ENCODE measurements at regions not wholly inside any gene's neighbourhood (a gene's known extent, or its start where the extent isn't known, plus 50 kb on each side); places are given as distances from the start of the nearest gene placed in this dataset.

DNA sequence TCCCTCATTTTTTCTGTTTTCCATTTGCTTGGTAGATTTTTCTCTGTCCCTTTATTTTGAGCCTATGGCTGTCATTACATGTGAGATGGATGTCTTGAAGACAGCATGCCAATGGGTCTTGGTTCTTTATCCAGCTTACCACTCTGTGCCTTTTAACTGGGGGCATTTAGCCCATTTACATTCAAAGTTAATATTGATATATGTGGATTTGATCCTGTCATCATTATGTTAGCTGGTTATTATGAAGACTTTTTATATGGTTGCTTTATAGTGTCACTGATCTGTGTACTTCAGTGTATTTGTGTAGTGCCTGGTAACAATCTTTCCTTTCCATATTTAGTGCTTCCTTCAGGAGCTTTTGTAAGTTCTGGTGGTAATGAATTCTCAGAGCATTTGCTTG is 89.3 kb upstream of the UNC5B start:
- Histone ChIP-seq H3K27me3 (ENCODE audit: control insufficient read depth, insufficient read depth, low read length) (peaks cover 55% of the 10 kb centered on the region), H3K9ac (ENCODE audit: low read depth, low read length) (no peak overlapping the region), H3K4me1 (ENCODE audit: control insufficient read depth, insufficient read depth, low read length) (no peaks in the 10 kb centered on the region), H3K9me3 (replicated peaks; ENCODE audit: low read length) (no peaks in the 10 kb centered on the region), H3K4me3 (ENCODE audit: low read length) (no peak overlapping the region), H3K4me2 (ENCODE audit: low read length) (no peak overlapping the region), H3K36me3 (ENCODE audit: insufficient read depth, low read length) (no peaks in the 10 kb centered on the region)

- H3K4me2 ChIP-seq (ENCODE audit: low read length) = no peak overlapping the region
- H3K4me3 ChIP-seq (ENCODE audit: low read length) = no peak overlapping the region
- peaks cover 64% of the 10 kb centered on the region for H3K27me3 ChIP-seq (ENCODE audit: control insufficient read depth, insufficient read depth, low read length)
Measured at GRCh38 chr10:71124921-71125748, 87.2 kb upstream of the UNC5B start.

DNA sequence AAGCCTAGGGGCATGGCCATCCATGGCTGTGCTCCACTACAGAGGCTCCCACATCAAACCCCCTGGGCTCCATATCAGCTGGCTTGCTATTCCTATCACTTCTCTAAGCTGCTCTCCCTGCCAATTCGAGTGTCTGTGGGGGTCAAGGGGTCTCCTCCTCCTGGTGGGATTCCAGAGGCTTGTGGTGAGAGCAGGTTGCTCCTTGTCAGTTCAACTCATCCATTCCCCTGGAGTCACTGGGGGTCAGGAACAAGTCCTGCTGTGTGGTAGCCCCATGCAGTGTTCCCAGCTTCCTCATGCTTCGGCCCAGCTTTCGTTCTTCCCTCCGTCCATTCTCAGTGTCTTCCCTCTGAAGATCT is 86.6 kb upstream of the UNC5B start:
- no peaks in the 10 kb centered on the region for H3K36me3 ChIP-seq (ENCODE audit: insufficient read depth, low read length)
- H3K4me1 ChIP-seq (ENCODE audit: control insufficient read depth, insufficient read depth, low read length) = no peaks in the 10 kb centered on the region
- H3K9me3 ChIP-seq (replicated peaks; ENCODE audit: low read length) = no peaks in the 10 kb centered on the region
- H3K9ac ChIP-seq (ENCODE audit: low read depth, low read length) = no peak overlapping the region
- H3K4me3 ChIP-seq (ENCODE audit: low read length) = no peak overlapping the region
- no peak overlapping the region for H3K4me2 ChIP-seq (ENCODE audit: low read length)
- peaks cover 69% of the 10 kb centered on the region for H3K27me3 ChIP-seq (ENCODE audit: control insufficient read depth, insufficient read depth, low read length)

More at GRCh38 chr10:71124921-71125748, 87.2 kb upstream of the UNC5B start:
- no peaks in the 10 kb centered on the region for H3K9me3 ChIP-seq (replicated peaks; ENCODE audit: low read length)
- no peak overlapping the region for H3K9ac ChIP-seq (ENCODE audit: low read depth, low read length)
- H3K4me1 ChIP-seq (ENCODE audit: control insufficient read depth, insufficient read depth, low read length) = no peaks in the 10 kb centered on the region
- no peaks in the 10 kb centered on the region for H3K36me3 ChIP-seq (ENCODE audit: insufficient read depth, low read length)

DNA sequence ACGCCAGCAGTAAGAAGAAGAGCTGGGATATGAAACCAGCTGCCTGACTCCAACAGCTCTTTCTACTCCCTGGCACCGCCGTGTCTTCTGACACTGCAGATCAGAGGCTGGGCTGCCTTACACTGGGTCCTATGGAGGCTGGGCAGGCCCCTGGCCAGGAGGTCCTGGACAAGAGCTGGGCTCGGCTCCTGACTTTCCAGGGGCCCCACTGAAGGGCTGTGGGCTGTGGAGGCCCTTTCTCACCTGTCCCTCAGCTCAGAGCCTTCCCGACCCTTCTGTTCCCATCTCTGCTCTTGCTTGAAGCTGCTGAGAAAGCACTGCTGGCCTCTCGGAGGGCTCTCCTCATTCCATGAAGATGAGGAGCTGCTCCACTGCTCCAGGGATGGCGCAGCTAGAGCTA is 85.9 kb upstream of the UNC5B start:
- H3K4me1 ChIP-seq (ENCODE audit: control insufficient read depth, insufficient read depth, low read length) = no peaks in the 10 kb centered on the region
- no peaks in the 10 kb centered on the region for H3K36me3 ChIP-seq (ENCODE audit: insufficient read depth, low read length)
- peaks cover 76% of the 10 kb centered on the region for H3K27me3 ChIP-seq (ENCODE audit: control insufficient read depth, insufficient read depth, low read length)
- H3K9ac ChIP-seq (ENCODE audit: low read depth, low read length) = no peak overlapping the region
- H3K4me2 ChIP-seq (ENCODE audit: low read length) = no peak overlapping the region
- no peaks in the 10 kb centered on the region for H3K9me3 ChIP-seq (replicated peaks; ENCODE audit: low read length)
- no peak overlapping the region for H3K4me3 ChIP-seq (ENCODE audit: low read length)

GRCh38 chr10:71127104-71127503 is 85.3 kb upstream of the UNC5B start:
- H3K4me1 ChIP-seq (ENCODE audit: control insufficient read depth, insufficient read depth, low read length) = no peaks in the 10 kb centered on the region
- no peak overlapping the region for H3K4me2 ChIP-seq (ENCODE audit: low read length)
- peaks cover 76% of the 10 kb centered on the region for H3K27me3 ChIP-seq (ENCODE audit: control insufficient read depth, insufficient read depth, low read length)
- no peaks in the 10 kb centered on the region for H3K36me3 ChIP-seq (ENCODE audit: insufficient read depth, low read length)
- no peak overlapping the region for H3K4me3 ChIP-seq (ENCODE audit: low read length)
- H3K9ac ChIP-seq (ENCODE audit: low read depth, low read length) = no peak overlapping the region
- H3K9me3 ChIP-seq (replicated peaks; ENCODE audit: low read length) = no peaks in the 10 kb centered on the region

DNA sequence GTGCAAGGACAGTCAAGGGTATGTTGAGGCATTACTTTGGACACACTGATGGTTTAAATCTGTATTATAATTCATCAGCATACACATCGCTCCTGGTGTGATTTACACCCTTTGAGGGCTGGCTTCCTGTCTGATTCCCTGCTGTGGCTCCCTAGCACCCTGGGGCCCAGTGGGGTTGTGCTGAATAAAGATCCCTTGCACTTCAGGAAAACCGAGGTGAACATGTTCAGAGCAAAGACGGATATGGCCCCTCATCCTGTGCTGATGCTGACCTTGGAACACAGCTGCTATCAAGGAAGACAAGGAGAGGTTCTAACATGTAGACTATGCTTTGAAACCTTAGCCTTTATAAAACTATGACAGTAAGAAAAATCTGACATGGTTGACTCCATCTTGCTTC is 84.6 kb upstream of the UNC5B start:
- Histone ChIP-seq H3K4me1 (ENCODE audit: control insufficient read depth, insufficient read depth, low read length) (no peaks in the 10 kb centered on the region), H3K4me2 (ENCODE audit: low read length) (no peak overlapping the region), H3K27me3 (ENCODE audit: control insufficient read depth, insufficient read depth, low read length) (peaks cover 69% of the 10 kb centered on the region), H3K9ac (ENCODE audit: low read depth, low read length) (no peak overlapping the region), H3K36me3 (ENCODE audit: insufficient read depth, low read length) (no peaks in the 10 kb centered on the region), H3K4me3 (ENCODE audit: low read length) (no peak overlapping the region), H3K9me3 (replicated peaks; ENCODE audit: low read length) (no peaks in the 10 kb centered on the region)

GRCh38 chr10:71128311-71128980 is 83.9 kb upstream of the UNC5B start:
- Histone ChIP-seq H3K9ac (ENCODE audit: low read depth, low read length) (no peak overlapping the region), H3K36me3 (ENCODE audit: insufficient read depth, low read length) (no peaks in the 10 kb centered on the region), H3K4me3 (ENCODE audit: low read length) (no peak overlapping the region), H3K4me1 (ENCODE audit: control insufficient read depth, insufficient read depth, low read length) (no peaks in the 10 kb centered on the region), H3K27me3 (ENCODE audit: control insufficient read depth, insufficient read depth, low read length) (peaks cover 65% of the 10 kb centered on the region), H3K4me2 (ENCODE audit: low read length) (no peak overlapping the region), H3K9me3 (replicated peaks; ENCODE audit: low read length) (no peaks in the 10 kb centered on the region)

DNA sequence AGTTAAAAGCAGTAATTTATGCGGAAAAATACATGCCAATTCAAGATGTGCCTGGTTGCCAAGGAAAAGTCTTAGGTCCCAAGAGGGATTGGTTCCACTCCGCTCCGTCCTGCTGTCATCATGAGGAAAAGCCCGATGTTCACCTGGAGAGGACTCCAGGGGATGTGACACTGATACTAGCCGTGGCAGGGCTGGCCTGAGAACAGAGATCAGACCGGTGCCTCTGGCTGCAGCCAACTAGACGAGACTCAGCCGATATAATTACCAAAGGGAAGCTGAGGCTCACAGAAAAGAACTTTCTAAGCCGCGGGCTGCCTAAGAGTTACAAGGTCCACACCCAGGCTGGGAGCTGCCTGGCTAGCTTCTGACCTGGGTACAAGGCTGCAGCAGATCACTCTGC is 81.3 kb upstream of the UNC5B start:
- no peak overlapping the region for H3K4me2 ChIP-seq (ENCODE audit: low read length)
- H3K27me3 ChIP-seq (ENCODE audit: control insufficient read depth, insufficient read depth, low read length) = peaks cover 51% of the 10 kb centered on the region
- no peaks in the 10 kb centered on the region for H3K36me3 ChIP-seq (ENCODE audit: insufficient read depth, low read length)
- no peaks in the 10 kb centered on the region for H3K4me1 ChIP-seq (ENCODE audit: control insufficient read depth, insufficient read depth, low read length)
- H3K9me3 ChIP-seq (replicated peaks; ENCODE audit: low read length) = no peaks in the 10 kb centered on the region
- H3K4me3 ChIP-seq (ENCODE audit: low read length) = no peak overlapping the region
- H3K9ac ChIP-seq (ENCODE audit: low read depth, low read length) = no peak overlapping the region

DNA sequence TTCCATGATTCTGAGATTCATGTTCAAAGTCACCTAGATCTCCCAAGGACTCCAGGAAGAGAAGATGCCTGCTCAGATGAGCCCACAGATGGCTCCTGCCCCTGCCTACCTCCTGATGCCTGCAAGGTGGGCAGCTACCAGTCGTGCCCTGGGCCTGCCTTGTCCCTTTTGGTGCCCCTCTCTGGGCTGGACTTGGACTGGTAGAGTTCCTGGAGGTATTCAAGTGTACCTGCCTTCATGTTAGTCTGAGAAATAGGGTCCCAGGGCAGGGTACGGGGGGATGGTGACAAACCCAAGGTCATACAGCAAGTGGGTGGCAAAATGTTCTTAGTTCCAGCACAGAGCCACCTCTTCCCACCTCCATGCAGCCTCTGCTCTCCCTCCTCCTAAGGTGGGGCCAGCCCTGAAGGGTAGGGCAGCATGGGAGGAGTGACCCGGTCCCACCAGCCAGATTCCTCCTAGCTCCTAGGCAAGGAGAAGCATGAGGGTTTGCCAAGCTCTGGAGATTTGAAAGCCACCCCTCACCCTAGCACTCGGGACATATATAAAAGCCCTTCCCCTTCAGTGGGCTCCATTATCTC is 80.8 kb upstream of the UNC5B start:
- no peaks in the 10 kb centered on the region for H3K36me3 ChIP-seq (ENCODE audit: insufficient read depth, low read length)
- no peak overlapping the region for H3K4me2 ChIP-seq (ENCODE audit: low read length)
- H3K9ac ChIP-seq (ENCODE audit: low read depth, low read length) = no peak overlapping the region
- H3K27me3 ChIP-seq (ENCODE audit: control insufficient read depth, insufficient read depth, low read length) = peaks cover 46% of the 10 kb centered on the region
- no peaks in the 10 kb centered on the region for H3K9me3 ChIP-seq (replicated peaks; ENCODE audit: low read length)
- no peaks in the 10 kb centered on the region for H3K4me1 ChIP-seq (ENCODE audit: control insufficient read depth, insufficient read depth, low read length)
- H3K4me3 ChIP-seq (ENCODE audit: low read length) = no peak overlapping the region

- Histone ChIP-seq H3K9ac (ENCODE audit: low read depth, low read length) (no peak overlapping the region), H3K36me3 (ENCODE audit: insufficient read depth, low read length) (no peaks in the 10 kb centered on the region), H3K4me2 (ENCODE audit: low read length) (no peak overlapping the region), H3K27me3 (ENCODE audit: control insufficient read depth, insufficient read depth, low read length) (peaks cover 42% of the 10 kb centered on the region), H3K9me3 (replicated peaks; ENCODE audit: low read length) (no peaks in the 10 kb centered on the region), H3K4me1 (ENCODE audit: control insufficient read depth, insufficient read depth, low read length) (no peaks in the 10 kb centered on the region), H3K4me3 (ENCODE audit: low read length) (no peak overlapping the region)
Measured at GRCh38 chr10:71132321-71132810, 80.0 kb upstream of the UNC5B start.

GRCh38 chr10:71133710-71134686 is 78.4 kb upstream of the UNC5B start:
- no peaks in the 10 kb centered on the region for H3K4me1 ChIP-seq (ENCODE audit: control insufficient read depth, insufficient read depth, low read length)
- no peaks in the 10 kb centered on the region for H3K9me3 ChIP-seq (replicated peaks; ENCODE audit: low read length)
- no peaks in the 10 kb centered on the region for H3K36me3 ChIP-seq (ENCODE audit: insufficient read depth, low read length)
- H3K4me3 ChIP-seq (ENCODE audit: low read length) = no peak overlapping the region
- no peak overlapping the region for H3K9ac ChIP-seq (ENCODE audit: low read depth, low read length)
- H3K27me3 ChIP-seq (ENCODE audit: control insufficient read depth, insufficient read depth, low read length) = peaks cover 46% of the 10 kb centered on the region
- H3K4me2 ChIP-seq (ENCODE audit: low read length) = no peak overlapping the region
